GM12872 (cell line): ENCODE measurements at regions not wholly inside any gene's neighbourhood (a gene's known extent, or its start where the extent isn't known, plus 50 kb on each side); places are given as distances from the start of the nearest gene placed in this dataset.

ENCODE experiments used
- CTCF ChIP-seq: IDR thresholded peaks from 3 replicates; pipeline ENCODE4 v1.5.1; 2011; ENCODE audit warnings: low read depth, mild to moderate bottlenecking, low read length, moderate library complexity; ENCODE audit not compliant: insufficient read depth

- TF ChIP-seq CTCF: no peak
Measured at GRCh38 chr2:82333697-82334096, 2029.1 kb upstream of the LRRTM1 start.

GRCh38 chr2:82330155-82330554 lies 2025.6 kb upstream of the LRRTM1 start:
- TF ChIP-seq CTCF: no peak

- TF ChIP-seq CTCF: no peak
Measured at GRCh38 chr2:82320296-82320695, 2015.7 kb upstream of the LRRTM1 start.

GRCh38 chr2:82317012-82317411 lies 2012.5 kb upstream of the LRRTM1 start:
- no peak for TF ChIP-seq CTCF

GRCh38 chr2:82316586-82316985 lies 2012.0 kb upstream of the LRRTM1 start:
- TF ChIP-seq CTCF: no peak

GRCh38 chr2:82314836-82315472 lies 2010.4 kb upstream of the LRRTM1 start:
- no peak for TF ChIP-seq CTCF

- TF ChIP-seq CTCF: no peak
Measured at GRCh38 chr2:82307511-82307910, 2003.0 kb upstream of the LRRTM1 start.
